A673 (cell line): ENCODE measurements at regions not wholly inside any gene's neighbourhood (a gene's known extent, or its start where the extent isn't known, plus 50 kb on each side); places are given as distances from the start of the nearest gene placed in this dataset.

Source experiments
- BruUV-seq: library from RNA; stranded (reverse); fragments of 400-500 nt; replicated peaks from 2 replicates; lab custom pipeline; 2021; lab: Mats Ljungman, UMichigan
- CTCF ChIA-PET: fragments of 300-600 bp; sonication (Branson Sonifier 250); formaldehyde crosslinking; loops from one replicate; lab custom pipeline; 2022; ENCODE audit warnings: antibody characterized with exemption; lab: Charles Lee
- POLR2A ChIA-PET: fragments of 300-600 bp; sonication (Branson Sonifier 250); formaldehyde crosslinking; loops from one replicate; lab custom pipeline; 2022; ENCODE audit warnings: antibody characterized with exemption; ENCODE audit not compliant: low non-redundant PET; lab: Charles Lee
- DNase-seq: peaks from one replicate; pipeline ENCODE4 v3.0.0-alpha.2; 2015; ENCODE audit warnings: low spot score
- H3K27ac ChIP-seq: fragments of 200-600 bp; sonication (generic); 2 replicates; pipeline ENCODE4 v1.5.1; 2016; ENCODE audit warnings: mixed run types, low read depth, mild to moderate bottlenecking, mixed read lengths, antibody characterized with exemption, low read length; ENCODE audit not compliant: poor library complexity, severe bottlenecking
- H3K27me3 ChIP-seq: fragments of 200-600 bp; sonication (generic); replicated peaks from 2 replicates; pipeline ENCODE4 v1.6.1; 2017; ENCODE audit warnings: mixed run types, low read depth, mild to moderate bottlenecking, mixed read lengths, antibody characterized with exemption, low read length; ENCODE audit not compliant: insufficient read depth, poor library complexity
- H3K36me3 ChIP-seq: fragments of 200-600 bp; sonication (generic); 2 replicates; pipeline ENCODE4 v1.6.1; 2016; ENCODE audit warnings: mixed run types, mild to moderate bottlenecking, mixed read lengths, antibody characterized with exemption, low read length; ENCODE audit not compliant: insufficient read depth, poor library complexity, severe bottlenecking
- H3K4me1 ChIP-seq: fragments of 200-600 bp; sonication (generic); 2 replicates; pipeline ENCODE4 v1.6.1; 2017; ENCODE audit warnings: mixed run types, mild to moderate bottlenecking, mixed read lengths, antibody characterized with exemption, low read length; ENCODE audit not compliant: insufficient read depth, poor library complexity, severe bottlenecking
- H3K4me3 ChIP-seq: fragments of 200-600 bp; sonication (generic); 2 replicates; pipeline ENCODE4 v1.5.1; 2016; ENCODE audit warnings: low read depth, mixed run types, mild to moderate bottlenecking, mixed read lengths, low read length; ENCODE audit not compliant: poor library complexity, severe bottlenecking
- H3K9me3 ChIP-seq: fragments of 200-600 bp; sonication (generic); 2 replicates; pipeline ENCODE4 v1.6.1; 2016; ENCODE audit warnings: mixed run types, low read depth, mild to moderate bottlenecking, mixed read lengths, antibody characterized with exemption, low read length; ENCODE audit not compliant: poor library complexity, severe bottlenecking
- EZH2 ChIP-seq: fragments of 200-600 bp; sonication (generic); IDR thresholded peaks from 2 replicates; pipeline ENCODE4 v1.6.1; 2017; ENCODE audit warnings: borderline replicate concordance, low read depth, mild to moderate bottlenecking, mixed read lengths, antibody characterized with exemption, low read length; ENCODE audit not compliant: poor library complexity, severe bottlenecking
- intact Hi-C: fragments of 100-400 bp; cut with micrococcal nuclease; formaldehyde crosslinking; loops from one replicate; pipeline ENCODE4 v1.10.0; 2022; ENCODE audit not compliant: unreplicated experiment
- TF ChIP-seq, protein P1 (sequence below): fragments of 300-800, 200-600 bp; sonication (generic); conservative IDR thresholded peaks from 2 replicates; pipeline ENCODE4 v1.5.1; 2017; ENCODE audit warnings: low read depth, mild to moderate bottlenecking, antibody characterized with exemption, low read length, moderate library complexity, mixed read lengths

DNA sequence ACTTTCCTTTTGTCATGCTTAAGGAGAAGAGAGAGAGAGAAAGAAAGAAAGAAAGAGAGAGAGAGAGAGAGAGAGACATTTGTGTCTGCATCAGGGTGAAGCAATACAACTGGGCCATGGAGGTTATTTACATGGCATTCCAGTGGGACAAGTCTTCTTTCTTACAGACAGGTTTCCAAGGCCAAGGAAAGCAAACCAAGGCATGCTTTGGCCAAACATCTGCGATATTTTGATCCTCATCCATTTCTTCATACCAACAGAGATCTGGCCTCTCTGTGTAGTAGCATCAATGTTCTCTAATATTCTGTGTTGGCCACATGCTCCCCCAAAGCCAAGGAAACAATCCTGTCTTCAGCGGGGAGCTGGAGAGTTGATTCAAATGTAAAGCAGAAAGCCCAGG lies 292.1 kb downstream of the SETD4 start:
- TF ChIP-seq EZH2, result no peak
- TF ChIP-seq, protein P1, sequence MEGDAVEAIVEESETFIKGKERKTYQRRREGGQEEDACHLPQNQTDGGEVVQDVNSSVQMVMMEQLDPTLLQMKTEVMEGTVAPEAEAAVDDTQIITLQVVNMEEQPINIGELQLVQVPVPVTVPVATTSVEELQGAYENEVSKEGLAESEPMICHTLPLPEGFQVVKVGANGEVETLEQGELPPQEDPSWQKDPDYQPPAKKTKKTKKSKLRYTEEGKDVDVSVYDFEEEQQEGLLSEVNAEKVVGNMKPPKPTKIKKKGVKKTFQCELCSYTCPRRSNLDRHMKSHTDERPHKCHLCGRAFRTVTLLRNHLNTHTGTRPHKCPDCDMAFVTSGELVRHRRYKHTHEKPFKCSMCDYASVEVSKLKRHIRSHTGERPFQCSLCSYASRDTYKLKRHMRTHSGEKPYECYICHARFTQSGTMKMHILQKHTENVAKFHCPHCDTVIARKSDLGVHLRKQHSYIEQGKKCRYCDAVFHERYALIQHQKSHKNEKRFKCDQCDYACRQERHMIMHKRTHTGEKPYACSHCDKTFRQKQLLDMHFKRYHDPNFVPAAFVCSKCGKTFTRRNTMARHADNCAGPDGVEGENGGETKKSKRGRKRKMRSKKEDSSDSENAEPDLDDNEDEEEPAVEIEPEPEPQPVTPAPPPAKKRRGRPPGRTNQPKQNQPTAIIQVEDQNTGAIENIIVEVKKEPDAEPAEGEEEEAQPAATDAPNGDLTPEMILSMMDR, result no peak
- POLR2A ChIA-PET, result no interaction called here
- no peak overlapping the region for H3K4me3 ChIP-seq
- H3K27ac ChIP-seq, result no peak overlapping the region
- no peaks in the 10 kb centered on the region for H3K9me3 ChIP-seq
- peaks cover 2% of the 10 kb centered on the region for H3K27me3 ChIP-seq
- no peaks in the 10 kb centered on the region for H3K36me3 ChIP-seq
- intact Hi-C loops, result no loop called here
- H3K4me1 ChIP-seq, result no peaks in the 10 kb centered on the region
- no TSS peak for BruUV-seq
- DNase-seq, result no peak
- CTCF ChIA-PET, result no interaction called here

DNA sequence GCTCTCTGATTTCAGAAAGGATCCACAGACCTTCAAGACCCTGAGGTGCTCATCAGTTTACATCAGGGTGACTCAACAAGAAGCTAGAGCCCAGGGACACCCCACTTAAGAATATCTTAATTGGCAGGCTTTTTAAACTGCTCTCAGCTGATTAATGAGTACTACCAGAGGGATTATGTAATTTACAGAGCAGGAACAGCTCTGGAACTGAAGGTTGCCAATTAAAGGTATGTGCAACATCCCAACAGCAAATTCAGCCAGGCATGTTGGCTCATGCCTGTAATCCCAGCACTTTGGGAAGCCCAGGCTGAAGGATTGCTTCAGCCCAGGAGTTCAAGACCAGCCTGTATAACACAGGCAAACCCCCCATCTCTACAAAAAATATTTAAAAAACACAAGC lies 295.7 kb downstream of the SETD4 start:
- H3K4me3 ChIP-seq, result no peak overlapping the region
- H3K36me3 ChIP-seq, result no peaks in the 10 kb centered on the region
- ChIA-PET CTCF (no interaction called here), POLR2A (no interaction called here)
- TF ChIP-seq, protein P1, result no peak
- no peak for TF ChIP-seq EZH2
- H3K4me1 ChIP-seq, result no peaks in the 10 kb centered on the region
- no TSS peak for BruUV-seq
- no peaks in the 10 kb centered on the region for H3K9me3 ChIP-seq
- H3K27me3 ChIP-seq, result peaks cover 23% of the 10 kb centered on the region
- DNase-seq, result no peak
- H3K27ac ChIP-seq, result no peak overlapping the region
- intact Hi-C loops, result no loop called here

DNA sequence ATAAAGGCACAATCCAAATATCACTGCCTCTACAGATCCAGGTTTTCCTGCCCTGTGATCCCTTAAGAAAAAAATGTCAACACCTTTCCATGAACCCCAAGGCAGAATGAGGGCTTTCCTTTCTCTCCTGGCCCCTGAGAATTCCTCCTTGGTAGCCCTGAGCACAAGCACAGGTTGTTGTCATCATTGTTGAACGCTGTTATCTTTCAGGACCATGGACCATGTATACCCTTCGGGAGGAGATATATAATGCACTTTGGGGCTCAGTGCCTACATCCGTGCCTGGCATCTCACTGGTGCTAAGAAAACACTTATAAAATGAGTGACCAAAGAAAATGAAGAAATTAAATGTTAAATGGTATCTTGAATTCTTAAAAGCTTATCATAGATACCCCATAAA lies 296.2 kb downstream of the SETD4 start:
- CTCF ChIA-PET, result no interaction called here
- H3K36me3 ChIP-seq, result no peaks in the 10 kb centered on the region
- H3K9me3 ChIP-seq, result no peaks in the 10 kb centered on the region
- no peak overlapping the region for H3K4me3 ChIP-seq
- BruUV-seq, result no TSS peak
- TF ChIP-seq, protein P1, result no peak
- no peak for TF ChIP-seq EZH2
- H3K27ac ChIP-seq, result no peak overlapping the region
- H3K27me3 ChIP-seq, result peaks cover 27% of the 10 kb centered on the region
- intact Hi-C loops, result no loop called here
- DNase-seq, result no peak
- POLR2A ChIA-PET, result no interaction called here
- no peaks in the 10 kb centered on the region for H3K4me1 ChIP-seq
